Activated CD4-positive, alpha-beta T cell treated with anti-CD3 and anti-CD28 coated beads for 36 hours (primary cell): ENCODE measurements at regions not wholly inside any gene's neighbourhood (a gene's known extent, or its start where the extent isn't known, plus 50 kb on each side); places are given as distances from the start of the nearest gene placed in this dataset.
A peak's percentile ranks its signal among the peaks of the same experiment; 100 is the strongest.

Experiments
- ATAC-seq: fragments of 200-7000 bp; cut with Tn5 transposase; one replicate; pipeline ENCODE4 v1.10.0; 2021; ENCODE audit warnings: mild to moderate bottlenecking, moderate library complexity
- CTCF ChIA-PET: fragments of 350-600 bp; sonication (Branson Sonifier 250); formaldehyde crosslinking; loops from one replicate; lab custom pipeline; 2021; ENCODE audit warnings: antibody characterized with exemption; lab: Charles Lee
- POLR2A ChIA-PET: fragments of 350-600 bp; sonication (Branson Sonifier 250); formaldehyde crosslinking; loops from one replicate; lab custom pipeline; 2021; ENCODE audit warnings: antibody characterized with exemption, inconsistent platforms; lab: Charles Lee
- DNase-seq: peaks from one replicate; pipeline ENCODE4 v3.0.0-alpha.2; 2020
- H3K27ac Mint-ChIP-seq: one replicate; pipeline ENCODE4 v1.8.0; 2021; ENCODE audit warnings: mixed read lengths
- H3K27me3 Mint-ChIP-seq: one replicate; pipeline ENCODE4 v1.8.0; 2021; ENCODE audit warnings: mixed read lengths
- H3K36me3 Mint-ChIP-seq: one replicate; pipeline ENCODE4 v1.8.0; 2021; ENCODE audit warnings: low read depth, mixed read lengths
- H3K4me1 Mint-ChIP-seq: one replicate; pipeline ENCODE4 v1.8.0; 2021; ENCODE audit warnings: mixed read lengths
- H3K4me3 Mint-ChIP-seq: one replicate; pipeline ENCODE4 v1.8.0; 2021; ENCODE audit warnings: mild to moderate bottlenecking, moderate library complexity, mixed read lengths
- H3K9me3 Mint-ChIP-seq: one replicate; pipeline ENCODE4 v1.8.0; 2021; ENCODE audit warnings: low read depth, mixed read lengths
- intact Hi-C, 2 experiments: fragments of 100-400 bp; cut with DNase I in 1 of 2; cut with micrococcal nuclease in 1 of 2; formaldehyde crosslinking; loops; one replicate each; pipeline versions ENCODE4 v1.14.2 to v1.15.1; 2022 to 2024; cut with DNase I, micrococcal nuclease

- intact Hi-C loops, result no loop called here
- ChIA-PET CTCF (interaction anchor here (1.2 kb wide), 1 partner anchor 9 kb away, joined by 4 read pairs; no protein-coding TSS in a partner anchor), POLR2A (no interaction called here)
- Mint-ChIP-seq H3K36me3 (no peaks in the 10 kb centered on the region), H3K4me1 (no peaks in the 10 kb centered on the region), H3K27me3 (peaks cover 3% of the 10 kb centered on the region), H3K9me3 (no peaks in the 10 kb centered on the region), H3K27ac (no peak overlapping the region), H3K4me3 (no peak overlapping the region)
- ATAC-seq (no peak), DNase-seq (no peak)
Observed at GRCh38 chr2:128745946-128746345, 427.3 kb upstream of the HS6ST1 start.

DNA sequence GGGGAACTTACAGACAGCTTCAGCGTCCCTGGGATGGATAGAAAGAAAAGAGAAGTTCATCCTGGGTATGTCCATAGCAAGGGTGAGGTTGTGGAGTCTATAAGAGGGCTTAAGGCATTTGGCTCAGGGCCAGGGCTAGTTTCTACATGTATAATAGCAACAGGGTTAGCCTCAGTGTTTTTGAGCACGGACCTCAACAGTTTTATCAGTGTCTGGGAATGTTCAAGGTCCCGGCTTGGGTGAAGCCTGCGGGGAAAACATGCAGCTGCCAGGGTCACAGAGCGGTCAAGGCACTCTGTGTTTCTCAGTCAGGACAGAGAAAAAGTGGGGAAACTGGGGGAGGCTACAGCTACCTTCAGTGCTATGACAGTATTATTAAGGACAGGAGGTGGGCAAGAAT lies 427.7 kb upstream of the HS6ST1 start:
- Mint-ChIP-seq H3K4me1 (no peaks in the 10 kb centered on the region), H3K27ac (no peak overlapping the region), H3K9me3 (no peaks in the 10 kb centered on the region), H3K27me3 (peaks cover 3% of the 10 kb centered on the region), H3K4me3 (no peak overlapping the region), H3K36me3 (no peaks in the 10 kb centered on the region)
- ATAC-seq (no peak), DNase-seq (no peak)
- ChIA-PET POLR2A (no interaction called here), CTCF (interaction anchor here (1.2 kb wide), 1 partner anchor 10 kb away, joined by 4 read pairs; no protein-coding TSS in a partner anchor)
- intact Hi-C loops, result no loop called here

DNA sequence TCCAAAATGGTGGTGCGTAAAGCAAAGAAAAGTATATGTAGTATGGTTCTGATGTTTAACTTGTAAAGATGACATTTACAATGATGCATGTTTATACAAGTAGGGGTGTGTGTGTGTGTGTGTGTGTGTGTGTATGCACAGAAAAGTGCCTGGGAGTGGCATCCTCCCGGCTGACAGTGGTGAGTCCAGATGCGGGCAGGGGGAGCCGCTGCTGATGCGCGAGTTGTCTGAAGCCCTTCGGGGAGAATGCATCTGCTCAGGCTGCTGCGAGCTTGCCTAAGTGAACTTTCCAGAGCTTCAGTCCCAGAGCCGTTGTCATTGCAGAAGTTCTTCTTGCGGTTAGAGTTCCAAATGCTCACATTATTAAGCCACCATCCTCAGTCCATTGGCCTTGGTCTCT lies 429.7 kb upstream of the HS6ST1 start:
- peaks cover 3% of the 10 kb centered on the region for H3K27me3 Mint-ChIP-seq
- ATAC-seq, result no peak
- H3K9me3 Mint-ChIP-seq, result no peaks in the 10 kb centered on the region
- POLR2A ChIA-PET, result no interaction called here
- CTCF ChIA-PET, result no interaction called here
- no peaks in the 10 kb centered on the region for H3K4me1 Mint-ChIP-seq
- H3K27ac Mint-ChIP-seq, result no peak overlapping the region
- no peak for DNase-seq
- no peaks in the 10 kb centered on the region for H3K36me3 Mint-ChIP-seq
- intact Hi-C loops, result no loop called here
- H3K4me3 Mint-ChIP-seq, result no peak overlapping the region

- POLR2A ChIA-PET, result no interaction called here
- no peak for ATAC-seq
- H3K9me3 Mint-ChIP-seq, result no peaks in the 10 kb centered on the region
- CTCF ChIA-PET, result no interaction called here
- H3K4me3 Mint-ChIP-seq, result no peak overlapping the region
- H3K27me3 Mint-ChIP-seq, result no peaks in the 10 kb centered on the region
- no peaks in the 10 kb centered on the region for H3K36me3 Mint-ChIP-seq
- H3K27ac Mint-ChIP-seq, result no peak overlapping the region
- intact Hi-C loops, result no loop called here
- no peak for DNase-seq
- peaks cover 5% of the 10 kb centered on the region for H3K4me1 Mint-ChIP-seq
Observed at GRCh38 chr2:128748835-128749605, 430.4 kb upstream of the HS6ST1 start.

DNA sequence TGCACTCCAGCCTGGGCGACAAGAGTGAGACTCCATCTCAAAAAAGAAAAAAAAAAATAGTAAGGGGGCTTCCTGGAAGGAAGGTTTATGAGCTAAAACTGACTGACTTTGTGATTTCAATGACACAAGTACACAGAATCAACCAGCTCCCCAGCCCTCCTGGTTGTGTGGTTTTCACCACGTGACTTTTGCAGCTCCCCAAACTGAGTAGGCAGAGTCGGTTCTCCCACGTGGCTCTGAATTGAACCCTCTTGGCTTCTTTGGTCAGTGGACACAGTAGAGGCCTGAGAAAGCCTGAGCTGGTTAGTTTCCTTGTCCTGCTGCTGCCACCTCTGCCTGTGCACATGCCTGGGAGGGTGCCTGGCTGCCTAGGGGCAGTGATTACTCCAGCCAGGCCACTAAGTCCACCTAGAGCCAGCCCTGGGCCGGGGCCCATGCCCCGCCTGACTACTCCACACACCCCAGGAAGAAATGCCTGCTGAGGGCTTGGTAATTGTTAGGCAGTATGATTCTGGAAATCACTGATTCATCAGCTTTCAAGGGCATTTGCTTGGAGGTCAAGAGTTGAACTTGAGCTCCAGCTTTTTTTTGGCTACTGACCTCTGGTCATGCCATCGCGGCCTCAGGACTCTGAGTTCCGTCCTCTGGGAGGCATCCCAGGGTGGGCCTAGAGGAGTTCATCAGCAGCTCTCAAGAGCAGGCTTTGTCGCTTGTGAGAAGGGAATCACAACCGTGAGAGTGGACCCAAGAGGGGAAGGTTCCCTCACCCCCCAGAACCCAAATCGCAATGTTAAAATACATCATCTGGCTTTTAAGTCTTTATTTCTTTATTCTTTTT lies 431.9 kb upstream of the HS6ST1 start:
- intact Hi-C loops, result loop anchor here in 1 of 2 experiments (10.0 kb wide), 1 partner anchor 426 kb away; no protein-coding TSS in a partner anchor
- ChIA-PET CTCF (interaction anchor here (0.7 kb wide), 1 partner anchor 15 kb away, joined by 3 read pairs; no protein-coding TSS in a partner anchor), POLR2A (no interaction called here)
- DNase-seq, result no peak
- no peaks in the 10 kb centered on the region for H3K9me3 Mint-ChIP-seq
- no peak overlapping the region for H3K4me3 Mint-ChIP-seq
- peaks cover 2% of the 10 kb centered on the region for H3K27me3 Mint-ChIP-seq
- peaks cover 16% of the 10 kb centered on the region for H3K4me1 Mint-ChIP-seq
- no peak overlapping the region for H3K27ac Mint-ChIP-seq
- no peaks in the 10 kb centered on the region for H3K36me3 Mint-ChIP-seq
- ATAC-seq, result no peak

DNA sequence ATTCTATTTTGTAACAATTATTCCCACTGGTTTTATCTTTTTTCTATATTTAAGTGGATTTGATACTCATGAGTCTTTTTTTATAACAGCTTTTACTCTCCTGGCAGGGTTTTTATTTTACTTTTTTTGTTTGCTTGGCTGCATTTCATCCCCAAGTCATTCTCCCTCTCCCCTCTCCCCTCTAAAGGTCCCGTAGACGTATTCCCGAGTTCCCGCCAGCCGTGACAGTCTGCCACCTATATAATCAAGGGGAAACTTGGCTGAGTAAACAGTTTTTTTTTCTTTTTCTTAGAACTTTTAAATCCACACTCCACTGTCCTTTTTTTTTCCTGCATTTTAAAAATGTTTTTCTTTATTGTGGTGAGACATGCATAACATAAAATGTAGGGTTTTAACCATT lies 433.1 kb upstream of the HS6ST1 start:
- ATAC-seq (no peak), DNase-seq (no peak)
- Mint-ChIP-seq H3K27me3 (peaks cover 2% of the 10 kb centered on the region), H3K4me1 (peaks cover 16% of the 10 kb centered on the region), H3K4me3 (no peak overlapping the region), H3K27ac (no peak overlapping the region), H3K36me3 (no peaks in the 10 kb centered on the region), H3K9me3 (no peaks in the 10 kb centered on the region)
- ChIA-PET POLR2A (no interaction called here), CTCF (interaction anchor here (0.6 kb wide), 1 partner anchor 25 kb away, joined by 3 read pairs; no protein-coding TSS in a partner anchor)
- intact Hi-C loops, result loop anchor here in 1 of 2 experiments (10.0 kb wide), 1 partner anchor 427 kb away; no protein-coding TSS in a partner anchor

GRCh38 chr2:128752691-128753263 lies 434.1 kb upstream of the HS6ST1 start:
- Mint-ChIP-seq H3K36me3 (no peaks in the 10 kb centered on the region), H3K4me3 (no peak overlapping the region), H3K27ac (no peak overlapping the region), H3K9me3 (no peaks in the 10 kb centered on the region), H3K4me1 (peaks cover 16% of the 10 kb centered on the region), H3K27me3 (peaks cover 2% of the 10 kb centered on the region)
- intact Hi-C loops, result loop anchor here in 1 of 2 experiments (10.0 kb wide), 1 partner anchor 428 kb away; no protein-coding TSS in a partner anchor
- DNase-seq (no peak), ATAC-seq (no peak)
- ChIA-PET POLR2A (no interaction called here), CTCF (interaction anchor here (0.7 to 0.8 kb wide), 2 partner anchors 61 to 413 kb away, joined by 3 to 4 read pairs; no protein-coding TSS in a partner anchor)

DNA sequence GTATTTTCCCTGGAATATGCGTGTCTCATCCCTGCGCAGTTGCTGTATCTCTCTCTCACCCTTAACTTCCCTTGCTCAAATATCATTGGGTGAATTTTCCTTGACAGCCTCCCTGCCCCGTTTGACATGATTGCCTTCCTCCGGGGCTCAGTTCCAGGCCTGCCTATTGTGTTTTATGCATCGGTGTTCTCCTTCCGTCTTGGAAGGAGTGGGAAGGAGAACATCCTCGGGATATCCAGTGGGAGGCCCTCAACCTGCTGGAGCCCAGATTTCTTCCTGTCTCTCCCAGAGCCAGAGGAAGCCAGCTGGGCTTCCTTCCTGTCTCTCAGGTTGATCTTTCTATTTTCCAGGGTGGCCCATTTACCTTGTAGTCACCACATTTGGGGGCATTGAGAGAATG lies 434.7 kb upstream of the HS6ST1 start:
- Mint-ChIP-seq H3K4me3 (no peak overlapping the region), H3K9me3 (no peaks in the 10 kb centered on the region), H3K27ac (no peak overlapping the region), H3K4me1 (peaks cover 16% of the 10 kb centered on the region), H3K36me3 (no peaks in the 10 kb centered on the region), H3K27me3 (peaks cover 2% of the 10 kb centered on the region)
- POLR2A ChIA-PET, result no interaction called here
- CTCF ChIA-PET, result interaction anchor here (0.7 to 0.8 kb wide), 2 partner anchors 61 to 414 kb away, joined by 3 to 4 read pairs; no protein-coding TSS in a partner anchor
- DNase-seq, result no peak
- intact Hi-C loops, result loop anchor here in 1 of 2 experiments (10.0 kb wide), 1 partner anchor 429 kb away; no protein-coding TSS in a partner anchor
- no peak for ATAC-seq

- ChIA-PET POLR2A (no interaction called here), CTCF (interaction anchor here (0.6 to 0.8 kb wide), 3 partner anchors 414 to 1124 kb away, joined by 3 to 4 read pairs (median 3); no protein-coding TSS in a partner anchor)
- H3K4me1 Mint-ChIP-seq, result peaks cover 16% of the 10 kb centered on the region
- no peaks in the 10 kb centered on the region for H3K9me3 Mint-ChIP-seq
- DNase-seq (no peak), ATAC-seq (no peak)
- intact Hi-C loops, result loop anchor here in 1 of 2 experiments (10.0 kb wide), 1 partner anchor 429 kb away; no protein-coding TSS in a partner anchor
- no peaks in the 10 kb centered on the region for H3K36me3 Mint-ChIP-seq
- H3K27ac Mint-ChIP-seq, result no peak overlapping the region
- H3K4me3 Mint-ChIP-seq, result no peak overlapping the region
- peaks cover 2% of the 10 kb centered on the region for H3K27me3 Mint-ChIP-seq
Observed at GRCh38 chr2:128753800-128754199, 435.1 kb upstream of the HS6ST1 start.

- POLR2A ChIA-PET, result no interaction called here
Observed at GRCh38 chr2:128754246-128754724, 435.6 kb upstream of the HS6ST1 start.

More at GRCh38 chr2:128754246-128754724, 435.6 kb upstream of the HS6ST1 start:
- Mint-ChIP-seq H3K36me3 (no peaks in the 10 kb centered on the region), H3K27ac (no peak overlapping the region), H3K4me3 (no peak overlapping the region), H3K9me3 (no peaks in the 10 kb centered on the region), H3K27me3 (peaks cover 2% of the 10 kb centered on the region), H3K4me1 (peaks cover 16% of the 10 kb centered on the region)
- CTCF ChIA-PET, result interaction anchor here (0.6 to 1.0 kb wide), 3 partner anchors 34 to 1124 kb away, joined by 3 to 5 read pairs (median 3); no protein-coding TSS in a partner anchor
- peak; percentile 71 for ATAC-seq
- peak; percentile 43 for DNase-seq
- intact Hi-C loops, result loop anchor here in 1 of 2 experiments (10.0 kb wide), 1 partner anchor 429 kb away; no protein-coding TSS in a partner anchor
